ENCODE measurements at regions not wholly inside any gene's neighbourhood (a gene's known extent, or its start where the extent isn't known, plus 50 kb on each side); places are given as distances from the start of the nearest gene placed in this dataset.

DNA sequence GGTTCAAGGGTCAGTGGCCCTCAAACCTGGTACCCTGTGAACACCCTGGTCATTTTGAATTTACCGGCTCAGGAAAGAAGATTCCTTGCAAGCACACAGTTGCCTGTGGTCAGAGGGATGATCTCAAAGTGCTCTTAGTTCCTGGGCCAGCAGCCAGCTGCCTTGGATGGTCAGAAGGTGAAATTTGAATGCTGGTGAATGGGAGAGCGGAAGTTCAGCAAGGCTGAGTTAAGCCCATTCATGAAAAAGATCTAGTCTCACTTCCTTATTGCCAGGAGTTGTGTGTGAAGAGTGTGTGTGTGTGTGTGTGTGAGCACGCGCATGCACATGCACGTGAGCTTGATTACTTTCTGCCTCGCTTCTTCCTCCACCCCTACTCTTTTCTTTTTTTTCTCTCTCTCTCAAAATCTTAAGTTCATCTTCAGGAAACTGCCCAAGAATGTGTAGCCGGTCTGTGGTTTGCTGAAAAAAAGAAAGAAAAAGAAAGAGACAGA is 155.5 kb upstream of the CCND2 start:
- in situ Hi-C loops (cut with HindIII; ENCODE audit: extremely low pct_ligation_motif_present, low pct_unique_long_range_greater_than_20kb), result no loop called here
- POLR2A ChIA-PET, result no interaction called here
- Histone ChIP-seq H4K20me1 (ENCODE audit: insufficient read depth, low read length) (no peaks in the 10 kb centered on the region), H3K36me3 (replicated peaks in 1 of 2; ENCODE audit: control insufficient read depth in 1 of 2, insufficient read depth in 2 of 2, low read length in 2 of 2) (no peaks in the 10 kb centered on the region), H2AFZ (ENCODE audit: low read length) (no peak overlapping the region), H3K27me3 (ENCODE audit: control insufficient read depth in 1 of 2, insufficient read depth in 2 of 2, low read length in 2 of 2) (peaks cover 1 to 4% of the 10 kb centered on the region in 2 experiments; a peak in 2 of 5 replicates), H3K27ac (ENCODE audit: extremely low read length, insufficient read depth, low read length) (no peak overlapping the region), H3K9ac (ENCODE audit: insufficient read depth, low read depth, low read length) (no peak overlapping the region), H3K4me2 (ENCODE audit: low read depth, low read length) (no peak overlapping the region), H3K9me3 (ENCODE audit: low read length) (no peaks in the 10 kb centered on the region), H3K4me1 (ENCODE audit: insufficient read depth, low read length) (no peaks in the 10 kb centered on the region), H3K79me2 (ENCODE audit: insufficient read depth, low read length) (no peaks in the 10 kb centered on the region), H3K4me3 (replicated peaks in 1 of 3; ENCODE audit: insufficient read depth in 1 of 3, low read depth in 2 of 3, low read length in 3 of 3) (no peak overlapping the region)
- no TSS peak for BruUV-seq (replicated peaks)
- WGBS (ENCODE audit: low lambda C conversion rate), result 76% methylated on average over 7 of the region's 7 CpGs
- no peak for FAIRE-seq
- CTCF ChIA-PET (ENCODE audit: low intra/inter-chr PET ratio, low total read pairs), result no interaction called here
- DNase-seq (ENCODE audit: low spot score), result no peak
- ATAC-seq, result no peak
- intact Hi-C loops (cut with micrococcal nuclease; ENCODE audit: unreplicated experiment), result no loop called here
- TF ChIP-seq NR2F1 (CRISPR knock-in tag; IDR thresholded peaks at IDR 0.05) (no peak), FOXC1 (CRISPR knock-in tag; IDR thresholded peaks at IDR 0.05; ENCODE audit: borderline replicate concordance) (no peak), ZNF607 (CRISPR knock-in tag; IDR thresholded peaks at IDR 0.05; ENCODE audit: borderline replicate concordance) (no peak)
- TF ChIP-seq, protein P1, sequence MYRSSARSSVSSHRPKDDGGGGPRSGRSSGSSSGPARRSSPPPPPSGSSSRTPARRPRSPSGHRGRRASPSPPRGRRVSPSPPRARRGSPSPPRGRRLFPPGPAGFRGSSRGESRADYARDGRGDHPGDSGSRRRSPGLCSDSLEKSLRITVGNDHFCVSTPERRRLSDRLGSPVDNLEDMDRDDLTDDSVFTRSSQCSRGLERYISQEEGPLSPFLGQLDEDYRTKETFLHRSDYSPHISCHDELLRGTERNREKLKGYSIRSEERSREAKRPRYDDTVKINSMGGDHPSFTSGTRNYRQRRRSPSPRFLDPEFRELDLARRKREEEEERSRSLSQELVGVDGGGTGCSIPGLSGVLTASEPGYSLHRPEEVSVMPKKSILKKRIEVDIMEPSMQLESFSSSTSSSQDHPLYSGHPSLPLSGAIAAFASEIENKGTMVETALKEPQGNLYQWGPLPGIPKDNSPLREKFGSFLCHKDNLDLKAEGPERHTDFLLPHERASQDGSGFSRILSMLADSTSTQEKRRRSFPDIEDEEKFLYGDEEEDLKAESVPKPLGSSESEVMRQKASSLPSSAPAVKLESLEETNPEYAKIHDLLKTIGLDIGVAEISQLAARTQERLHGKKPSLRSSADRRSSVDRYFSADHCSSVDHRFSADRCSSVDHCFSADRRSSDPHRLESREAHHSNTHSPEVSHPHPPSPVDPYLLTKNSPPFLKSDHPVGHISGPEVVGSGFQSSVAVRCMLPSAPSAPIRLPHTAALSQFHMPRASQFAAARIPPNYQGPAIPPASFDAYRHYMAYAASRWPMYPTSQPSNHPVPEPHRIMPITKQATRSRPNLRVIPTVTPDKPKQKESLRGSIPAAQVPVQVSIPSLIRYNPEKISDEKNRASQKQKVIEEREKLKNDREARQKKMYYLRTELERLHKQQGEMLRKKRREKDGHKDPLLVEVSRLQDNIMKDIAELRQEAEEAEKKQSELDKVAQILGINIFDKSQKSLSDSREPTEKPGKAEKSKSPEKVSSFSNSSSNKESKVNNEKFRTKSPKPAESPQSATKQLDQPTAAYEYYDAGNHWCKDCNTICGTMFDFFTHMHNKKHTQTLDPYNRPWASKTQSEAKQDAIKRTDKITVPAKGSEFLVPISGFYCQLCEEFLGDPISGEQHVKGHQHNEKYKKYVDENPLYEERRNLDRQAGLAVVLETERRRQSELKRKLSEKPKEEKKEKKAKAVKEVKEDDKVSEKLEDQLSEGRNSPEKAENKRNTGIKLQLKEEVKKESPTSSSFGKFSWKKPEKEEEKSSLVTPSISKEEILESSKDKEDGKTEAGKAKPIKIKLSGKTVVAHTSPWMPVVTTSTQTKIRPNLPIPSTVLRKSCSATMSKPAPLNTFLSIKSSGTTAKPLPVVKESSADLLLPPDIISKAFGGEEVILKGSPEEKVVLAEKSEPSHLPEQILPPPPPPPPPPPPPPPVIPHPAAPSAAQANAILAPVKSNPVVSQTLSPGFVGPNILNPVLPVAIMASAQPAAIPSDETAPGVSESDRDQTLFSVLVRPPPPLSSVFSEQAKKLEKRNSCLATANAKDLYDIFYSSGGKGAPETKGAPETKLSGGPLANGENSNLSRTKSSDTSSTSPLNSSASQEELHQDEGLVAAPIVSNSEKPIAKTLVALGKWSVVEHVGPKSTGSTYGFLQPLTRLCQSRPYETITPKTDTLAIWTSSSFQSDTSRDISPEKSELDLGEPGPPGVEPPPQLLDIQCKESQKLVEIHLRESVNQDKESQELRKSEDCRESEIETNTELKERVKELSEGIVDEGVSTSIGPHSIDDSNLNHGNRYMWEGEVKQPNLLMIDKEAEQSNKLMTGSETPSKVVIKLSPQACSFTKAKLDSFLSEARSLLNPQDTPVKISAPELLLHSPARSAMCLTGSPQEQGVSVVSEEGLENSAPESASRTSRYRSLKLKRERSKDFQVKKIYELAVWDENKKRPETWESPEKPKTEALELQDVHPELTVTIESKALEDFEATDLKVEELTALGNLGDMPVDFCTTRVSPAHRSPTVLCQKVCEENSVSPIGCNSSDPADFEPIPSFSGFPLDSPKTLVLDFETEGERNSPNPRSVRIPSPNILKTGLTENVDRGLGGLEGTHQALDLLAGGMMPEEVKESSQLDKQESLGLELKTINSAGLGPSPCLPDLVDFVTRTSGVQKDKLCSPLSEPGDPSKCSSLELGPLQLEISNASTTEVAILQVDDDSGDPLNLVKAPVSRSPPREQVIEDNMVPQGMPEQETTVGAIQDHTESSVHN (CRISPR knock-in tag; IDR thresholded peaks at IDR 0.05), result no peak
- TF ChIP-seq, protein P2, sequence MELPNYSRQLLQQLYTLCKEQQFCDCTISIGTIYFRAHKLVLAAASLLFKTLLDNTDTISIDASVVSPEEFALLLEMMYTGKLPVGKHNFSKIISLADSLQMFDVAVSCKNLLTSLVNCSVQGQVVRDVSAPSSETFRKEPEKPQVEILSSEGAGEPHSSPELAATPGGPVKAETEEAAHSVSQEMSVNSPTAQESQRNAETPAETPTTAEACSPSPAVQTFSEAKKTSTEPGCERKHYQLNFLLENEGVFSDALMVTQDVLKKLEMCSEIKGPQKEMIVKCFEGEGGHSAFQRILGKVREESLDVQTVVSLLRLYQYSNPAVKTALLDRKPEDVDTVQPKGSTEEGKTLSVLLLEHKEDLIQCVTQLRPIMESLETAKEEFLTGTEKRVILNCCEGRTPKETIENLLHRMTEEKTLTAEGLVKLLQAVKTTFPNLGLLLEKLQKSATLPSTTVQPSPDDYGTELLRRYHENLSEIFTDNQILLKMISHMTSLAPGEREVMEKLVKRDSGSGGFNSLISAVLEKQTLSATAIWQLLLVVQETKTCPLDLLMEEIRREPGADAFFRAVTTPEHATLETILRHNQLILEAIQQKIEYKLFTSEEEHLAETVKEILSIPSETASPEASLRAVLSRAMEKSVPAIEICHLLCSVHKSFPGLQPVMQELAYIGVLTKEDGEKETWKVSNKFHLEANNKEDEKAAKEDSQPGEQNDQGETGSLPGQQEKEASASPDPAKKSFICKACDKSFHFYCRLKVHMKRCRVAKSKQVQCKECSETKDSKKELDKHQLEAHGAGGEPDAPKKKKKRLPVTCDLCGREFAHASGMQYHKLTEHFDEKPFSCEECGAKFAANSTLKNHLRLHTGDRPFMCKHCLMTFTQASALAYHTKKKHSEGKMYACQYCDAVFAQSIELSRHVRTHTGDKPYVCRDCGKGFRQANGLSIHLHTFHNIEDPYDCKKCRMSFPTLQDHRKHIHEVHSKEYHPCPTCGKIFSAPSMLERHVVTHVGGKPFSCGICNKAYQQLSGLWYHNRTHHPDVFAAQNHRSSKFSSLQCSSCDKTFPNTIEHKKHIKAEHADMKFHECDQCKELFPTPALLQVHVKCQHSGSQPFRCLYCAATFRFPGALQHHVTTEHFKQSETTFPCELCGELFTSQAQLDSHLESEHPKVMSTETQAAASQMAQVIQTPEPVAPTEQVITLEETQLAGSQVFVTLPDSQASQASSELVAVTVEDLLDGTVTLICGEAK (IDR thresholded peaks at IDR 0.05), result no peak
- TF ChIP-seq, protein P2 (CRISPR knock-in tag; IDR thresholded peaks at IDR 0.05), result no peak
